ENCODE measurements at regions not wholly inside any gene's neighbourhood (a gene's known extent, or its start where the extent isn't known, plus 50 kb on each side); places are given as distances from the start of the nearest gene placed in this dataset.

GRCh38 chr13:97640268-97640667 is 206.3 kb downstream of the RAP2A start:
- no peak for DNase-seq

- no peak for DNase-seq
These were observed 214.4 kb downstream of the RAP2A start for GRCh38 chr13:97648171-97648880.

GRCh38 chr13:97648881-97649224 is 214.9 kb downstream of the RAP2A start:
- DNase-seq: no peak

GRCh38 chr13:97653443-97654140 is 219.6 kb downstream of the RAP2A start:
- DNase-seq: no peak

GRCh38 chr13:97654236-97654635 is 220.3 kb downstream of the RAP2A start:
- no peak for DNase-seq

- DNase-seq: no peak
These were observed 224.6 kb downstream of the RAP2A start for GRCh38 chr13:97658556-97658955.

DNA sequence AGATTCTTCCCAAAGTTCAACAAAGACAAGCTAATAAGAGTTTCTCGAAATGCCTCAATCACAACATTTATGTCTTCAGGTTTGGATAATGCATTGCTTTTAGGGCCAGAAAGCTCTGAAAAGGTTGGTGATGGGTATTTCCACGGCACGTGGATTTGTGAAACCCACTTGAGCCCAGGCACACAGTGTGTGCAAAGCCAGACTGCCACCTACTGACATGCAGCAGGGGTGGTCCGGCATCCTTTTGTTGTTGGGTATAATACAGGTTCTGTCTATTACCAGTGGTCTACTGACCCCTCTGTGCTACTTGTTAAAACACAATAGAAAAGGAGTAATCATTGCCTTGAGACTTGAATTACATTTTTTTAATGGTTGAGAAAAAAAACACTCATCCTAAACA is 225.6 kb downstream of the RAP2A start:
- peak; percentile 24 for DNase-seq

- DNase-seq: no peak
These were observed 226.8 kb downstream of the RAP2A start for GRCh38 chr13:97660594-97661260.

GRCh38 chr13:97686594-97686993 is 252.6 kb downstream of the RAP2A start:
- DNase-seq: no peak

DNA sequence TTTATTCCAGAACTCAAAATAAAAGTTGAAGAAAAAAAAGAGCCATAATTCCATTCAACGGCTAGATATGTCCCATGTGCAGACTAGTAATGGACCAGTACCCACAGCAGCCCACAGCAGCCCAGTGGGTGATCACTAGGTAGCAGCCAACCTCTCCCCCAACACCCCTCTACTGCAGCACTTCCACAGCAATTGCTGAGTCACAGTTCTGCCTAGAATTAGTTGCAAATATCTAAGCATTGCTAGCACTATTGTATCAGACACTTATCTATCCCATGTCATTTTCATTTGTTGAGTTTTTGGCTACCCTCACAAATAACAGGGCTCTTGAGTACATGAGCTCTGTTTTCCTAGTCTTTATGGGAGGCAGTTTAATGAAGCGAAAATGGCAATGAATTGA is 258.7 kb downstream of the RAP2A start:
- no peak for DNase-seq

GRCh38 chr13:97695684-97696083 is 257.8 kb upstream of the IPO5 start:
- DNase-seq: no peak

GRCh38 chr13:97696921-97697320 is 256.6 kb upstream of the IPO5 start:
- no peak for DNase-seq

- DNase-seq: no peak
These were observed 253.1 kb upstream of the IPO5 start for GRCh38 chr13:97700306-97700848.

DNA sequence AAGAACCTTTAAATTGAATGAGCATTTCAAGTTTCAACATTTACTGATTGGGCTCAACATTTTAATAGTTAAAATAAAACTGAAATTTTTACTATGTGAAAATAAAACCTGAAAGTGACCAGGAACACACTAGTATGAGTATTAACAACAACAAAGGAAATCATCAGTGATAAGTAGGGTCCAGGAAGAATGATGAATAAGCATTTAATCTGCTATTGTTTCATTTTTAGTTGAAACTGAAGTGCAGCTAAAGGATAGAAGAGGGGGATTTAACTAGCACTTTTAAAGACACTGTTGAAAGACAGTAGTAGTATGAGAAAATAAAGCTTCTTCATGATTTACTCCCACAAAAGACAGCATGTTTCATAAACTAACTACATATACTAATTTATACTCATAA is 250.9 kb upstream of the IPO5 start:
- DNase-seq: no peak

GRCh38 chr13:97710797-97711196 is 242.7 kb upstream of the IPO5 start:
- DNase-seq: no peak

DNA sequence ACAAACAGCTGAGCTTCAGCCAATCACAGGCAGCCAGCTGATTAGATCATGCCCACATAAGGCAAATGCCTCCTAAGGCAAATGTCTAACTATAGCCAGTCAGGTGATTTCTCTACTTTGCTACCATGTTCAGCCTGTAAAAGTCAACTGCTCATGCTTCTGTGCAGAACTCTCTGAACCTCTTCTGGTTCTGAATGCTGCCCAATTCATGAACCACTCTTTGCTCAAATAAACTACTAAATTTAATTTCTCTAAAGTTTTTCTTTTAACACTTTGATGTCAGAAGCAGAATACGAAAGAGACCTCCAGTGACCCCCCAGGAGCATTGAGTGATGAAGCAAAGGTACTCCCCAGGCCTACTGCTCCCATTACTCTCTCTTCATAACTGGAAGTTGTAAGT is 240.7 kb upstream of the IPO5 start:
- no peak for DNase-seq

DNA sequence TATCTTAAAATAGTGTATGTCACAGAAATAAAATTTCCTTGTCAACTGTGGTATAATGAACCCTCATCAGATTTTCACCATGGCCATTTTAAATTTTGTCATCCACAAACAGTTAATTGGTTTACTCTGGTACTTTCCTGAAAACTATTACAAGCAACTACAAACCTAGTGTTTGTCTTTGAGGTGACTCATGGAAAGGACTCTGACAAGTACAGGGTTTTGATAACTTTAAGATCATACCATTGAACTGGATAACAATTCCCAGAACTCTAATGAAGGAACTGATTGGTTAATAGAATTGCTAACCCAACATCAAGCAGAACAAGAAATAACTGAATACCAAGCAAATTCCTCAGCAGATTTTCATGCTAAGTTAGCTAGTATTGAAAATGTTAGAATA is 237.7 kb upstream of the IPO5 start:
- no peak for DNase-seq

GRCh38 chr13:97716746-97717145 is 236.7 kb upstream of the IPO5 start:
- no peak for DNase-seq

DNA sequence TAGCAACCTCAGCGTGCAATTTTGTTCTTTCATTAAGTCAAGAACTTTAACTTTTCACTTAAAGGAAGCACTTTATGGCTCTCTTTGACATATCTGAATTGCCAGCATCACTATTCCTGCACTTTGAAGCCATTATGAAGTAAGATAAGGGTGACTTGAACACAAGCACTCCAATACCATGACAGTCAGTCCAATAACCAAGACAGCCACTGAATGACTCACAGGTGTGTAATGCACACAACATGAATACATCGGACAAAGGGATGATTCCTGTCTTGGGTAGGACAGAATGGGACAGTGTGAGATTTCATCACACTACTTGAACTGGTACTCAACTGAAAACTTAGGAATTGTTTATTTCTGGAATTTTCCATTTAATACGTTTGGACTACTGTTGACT is 233.7 kb upstream of the IPO5 start:
- DNase-seq: no peak

GRCh38 chr13:97720896-97721295 is 232.6 kb upstream of the IPO5 start:
- DNase-seq: no peak

- DNase-seq: no peak
These were observed 229.8 kb upstream of the IPO5 start for GRCh38 chr13:97723655-97724054.

GRCh38 chr13:97724450-97724849 is 229.0 kb upstream of the IPO5 start:
- DNase-seq: no peak

- DNase-seq: no peak
These were observed 226.7 kb upstream of the IPO5 start for GRCh38 chr13:97726664-97727280.

GRCh38 chr13:97727991-97728390 is 225.5 kb upstream of the IPO5 start:
- no peak for DNase-seq

Measured in retina (tissue), 1 donor.